ENCODE measurements at regions not wholly inside any gene's neighbourhood (a gene's known extent, or its start where the extent isn't known, plus 50 kb on each side); places are given as distances from the start of the nearest gene placed in this dataset.

- no peak for TF ChIP-seq CTCF (IDR thresholded peaks at IDR 0.05)
- no peak for TF ChIP-seq EP300 (IDR thresholded peaks at IDR 0.05)
Observed at GRCh38 chr2:237190966-237191713, 105.5 kb downstream of the COPS8 start.

All from stomach (tissue), 4 donors.